Large intestine (tissue), 3 donors: ENCODE measurements at regions not wholly inside any gene's neighbourhood (a gene's known extent, or its start where the extent isn't known, plus 50 kb on each side); places are given as distances from the start of the nearest gene placed in this dataset.
"Not testable (repeated sequence)": the region's sequence is repeated elsewhere in the genome, so short reads cannot be mapped to it uniquely, and the experiment has no call there.

Experiments
- DNase-seq, 2 donors: peaks; one replicate each; pipeline versions ENCODE4 v3.0.0 to v3.0.0-alpha.2; 2013
- H3K27ac ChIP-seq: one replicate; pipeline ENCODE4 v1.5.1; 2013; ENCODE audit warnings: low read length
- H3K27me3 ChIP-seq: 2 replicates; pipeline ENCODE4 v1.6.1; 2013; ENCODE audit warnings: low read length; ENCODE audit not compliant: control insufficient read depth, insufficient read depth
- H3K36me3 ChIP-seq: 2 replicates; pipeline ENCODE4 v1.6.1; 2013; ENCODE audit warnings: low read length; ENCODE audit not compliant: control insufficient read depth, insufficient read depth
- H3K4me1 ChIP-seq: one replicate; pipeline ENCODE4 v1.6.1; 2013; ENCODE audit warnings: low read length; ENCODE audit not compliant: control insufficient read depth, insufficient read depth
- H3K4me3 ChIP-seq: one replicate; pipeline ENCODE4 v1.5.1; 2013; ENCODE audit warnings: low read length
- H3K9me3 ChIP-seq: one replicate; pipeline ENCODE4 v1.6.1; 2013; ENCODE audit warnings: mild to moderate bottlenecking, low read depth, low read length, moderate library complexity; ENCODE audit not compliant: control insufficient read depth
- WGBS: methylation state at CpG from one replicate; pipeline ENCODE4 v1.1.5; 2013; ENCODE audit warnings: low lambda C conversion rate; ENCODE audit not compliant: insufficient coverage; 5-methylcytosine and 5-hydroxymethylcytosine counted together

- no peaks in the 10 kb centered on the region for H3K27me3 ChIP-seq
- H3K27ac ChIP-seq: no peak overlapping the region
- H3K4me1 ChIP-seq: no peaks in the 10 kb centered on the region
- no peaks in the 10 kb centered on the region for H3K9me3 ChIP-seq
- H3K36me3 ChIP-seq: no peaks in the 10 kb centered on the region
- no peak for DNase-seq
- 67% methylated on average over 1 of the region's 4 CpGs for WGBS
- no peak overlapping the region for H3K4me3 ChIP-seq
Measured at GRCh38 chr5:114120166-114120565, 241.7 kb upstream of the KCNN2 start.

GRCh38 chr5:114122852-114123251 is 239.0 kb upstream of the KCNN2 start:
- 40% methylated on average over 1 of the region's 2 CpGs for WGBS
- H3K4me1 ChIP-seq: no peaks in the 10 kb centered on the region

GRCh38 chr5:114123654-114124053 is 238.2 kb upstream of the KCNN2 start:
- no CpG with 5 or more reads among the region's 2 CpGs for WGBS
- no peak for DNase-seq
- Histone ChIP-seq H3K4me3 (no peak overlapping the region), H3K4me1 (no peaks in the 10 kb centered on the region), H3K27ac (no peak overlapping the region), H3K27me3 (no peaks in the 10 kb centered on the region), H3K9me3 (no peaks in the 10 kb centered on the region), H3K36me3 (no peaks in the 10 kb centered on the region)

More at GRCh38 chr5:114122852-114123251, 239.0 kb upstream of the KCNN2 start:
- Histone ChIP-seq H3K36me3 (no peaks in the 10 kb centered on the region), H3K27ac (no peak overlapping the region), H3K9me3 (no peaks in the 10 kb centered on the region), H3K27me3 (no peaks in the 10 kb centered on the region), H3K4me3 (no peak overlapping the region)
- no peak for DNase-seq

GRCh38 chr5:114146398-114146797 is 215.5 kb upstream of the KCNN2 start:
- H3K27me3 ChIP-seq: no peaks in the 10 kb centered on the region
- no peak for DNase-seq
- 100% methylated on average over 1 of the region's 3 CpGs for WGBS

GRCh38 chr5:114148253-114148652 is 213.6 kb upstream of the KCNN2 start:
- Histone ChIP-seq H3K36me3 (no peaks in the 10 kb centered on the region), H3K4me1 (no peaks in the 10 kb centered on the region), H3K9me3 (no peaks in the 10 kb centered on the region), H3K27ac (no peak overlapping the region), H3K4me3 (no peak overlapping the region), H3K27me3 (no peaks in the 10 kb centered on the region)
- DNase-seq: no peak
- WGBS: no CpG with 5 or more reads among the region's 3 CpGs

More at GRCh38 chr5:114146398-114146797, 215.5 kb upstream of the KCNN2 start:
- H3K4me1 ChIP-seq: no peaks in the 10 kb centered on the region
- no peaks in the 10 kb centered on the region for H3K36me3 ChIP-seq
- H3K27ac ChIP-seq: no peak overlapping the region
- no peak overlapping the region for H3K4me3 ChIP-seq
- no peaks in the 10 kb centered on the region for H3K9me3 ChIP-seq

- WGBS: no CpG with 5 or more reads among the region's 3 CpGs
- H3K27ac ChIP-seq, H3K4me3 ChIP-seq, H3K4me1 ChIP-seq, DNase-seq, H3K27me3 ChIP-seq, H3K36me3 ChIP-seq, H3K9me3 ChIP-seq: not testable (repeated sequence)
Measured at GRCh38 chr5:114148728-114149127, 213.1 kb upstream of the KCNN2 start.

- no peak for DNase-seq
- H3K4me1 ChIP-seq: no peaks in the 10 kb centered on the region
- WGBS: 82% methylated on average over 5 of the region's 8 CpGs
- H3K27ac ChIP-seq: no peak overlapping the region
- no peaks in the 10 kb centered on the region for H3K27me3 ChIP-seq
- no peaks in the 10 kb centered on the region for H3K9me3 ChIP-seq
- no peaks in the 10 kb centered on the region for H3K36me3 ChIP-seq
- H3K4me3 ChIP-seq: no peak overlapping the region
Measured at GRCh38 chr5:114152656-114153360, 209.1 kb upstream of the KCNN2 start.

GRCh38 chr5:114153392-114153791 is 208.5 kb upstream of the KCNN2 start:
- Histone ChIP-seq H3K9me3 (no peaks in the 10 kb centered on the region), H3K27ac (no peak overlapping the region), H3K36me3 (no peaks in the 10 kb centered on the region), H3K4me3 (no peak overlapping the region), H3K27me3 (no peaks in the 10 kb centered on the region), H3K4me1 (no peaks in the 10 kb centered on the region)
- WGBS: 60% methylated on average over 1 of the region's 2 CpGs
- no peak for DNase-seq

GRCh38 chr5:114153833-114154232 is 208.0 kb upstream of the KCNN2 start:
- no CpG with 5 or more reads among the region's 1 CpG for WGBS
- no peaks in the 10 kb centered on the region for H3K36me3 ChIP-seq
- H3K4me3 ChIP-seq: no peak overlapping the region
- H3K4me1 ChIP-seq: no peaks in the 10 kb centered on the region
- no peaks in the 10 kb centered on the region for H3K9me3 ChIP-seq
- H3K27ac ChIP-seq: no peak overlapping the region
- H3K27me3 ChIP-seq: no peaks in the 10 kb centered on the region
- peak in 1 of 2 donors; percentile 1 for DNase-seq

- no peaks in the 10 kb centered on the region for H3K4me1 ChIP-seq
- H3K4me3 ChIP-seq: no peak overlapping the region
- no peak overlapping the region for H3K27ac ChIP-seq
- no peak for DNase-seq
- no peaks in the 10 kb centered on the region for H3K27me3 ChIP-seq
- H3K9me3 ChIP-seq: no peaks in the 10 kb centered on the region
- no peaks in the 10 kb centered on the region for H3K36me3 ChIP-seq
- WGBS: 100% methylated on average over 1 of the region's 5 CpGs
Measured at GRCh38 chr5:114166081-114166480, 195.8 kb upstream of the KCNN2 start.

GRCh38 chr5:114174131-114174530 is 187.7 kb upstream of the KCNN2 start:
- 67% methylated on average over 1 of the region's 2 CpGs for WGBS

More at GRCh38 chr5:114174131-114174530, 187.7 kb upstream of the KCNN2 start:
- no peak overlapping the region for H3K27ac ChIP-seq
- H3K4me3 ChIP-seq: no peak overlapping the region
- H3K4me1 ChIP-seq: no peaks in the 10 kb centered on the region
- H3K9me3 ChIP-seq: no peaks in the 10 kb centered on the region
- DNase-seq: no peak
- no peaks in the 10 kb centered on the region for H3K36me3 ChIP-seq
- H3K27me3 ChIP-seq: no peaks in the 10 kb centered on the region
